GM18517 (cell line): ENCODE measurements at regions not wholly inside any gene's neighbourhood (a gene's known extent, or its start where the extent isn't known, plus 50 kb on each side); places are given as distances from the start of the nearest gene placed in this dataset.
"Not testable (repeated sequence)": the region's sequence is repeated elsewhere in the genome, so short reads cannot be mapped to it uniquely, and the experiment has no call there.

Experiments
- ATAC-seq: cut with Tn5 transposase; IDR thresholded peaks from one replicate; pipeline ENCODE4 v1.9.1; 2021; ENCODE audit warnings: mild to moderate bottlenecking, moderate library complexity; ENCODE audit not compliant: unreplicated experiment

DNA sequence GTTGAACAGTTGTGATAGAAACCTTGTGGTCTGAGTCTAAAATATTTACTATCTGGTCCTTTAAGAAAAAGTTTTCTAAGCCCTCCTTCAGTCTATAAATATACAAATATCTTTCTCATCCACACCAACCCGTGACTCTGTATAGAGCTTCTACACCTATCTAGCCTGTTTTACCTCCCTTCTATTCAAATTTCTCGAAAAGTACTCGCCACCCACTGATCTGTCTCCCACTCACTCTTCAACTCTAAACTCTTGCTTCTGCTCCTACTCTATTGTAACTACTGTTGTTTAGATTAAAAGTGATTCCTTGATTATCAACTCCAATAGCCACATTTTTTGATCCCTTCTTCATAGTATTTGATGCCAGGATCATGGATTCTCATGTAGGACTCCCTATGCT lies 329.4 kb upstream of the MAN1A1 start:
- no peak for ATAC-seq

- ATAC-seq: no peak
These were observed 327.8 kb upstream of the MAN1A1 start for GRCh38 chr6:119677384-119677783.

GRCh38 chr6:119676961-119677360 lies 327.4 kb upstream of the MAN1A1 start:
- ATAC-seq: no peak

GRCh38 chr6:119676230-119676629 lies 326.7 kb upstream of the MAN1A1 start:
- no peak for ATAC-seq

GRCh38 chr6:119673741-119674140 lies 324.2 kb upstream of the MAN1A1 start:
- ATAC-seq: no peak

DNA sequence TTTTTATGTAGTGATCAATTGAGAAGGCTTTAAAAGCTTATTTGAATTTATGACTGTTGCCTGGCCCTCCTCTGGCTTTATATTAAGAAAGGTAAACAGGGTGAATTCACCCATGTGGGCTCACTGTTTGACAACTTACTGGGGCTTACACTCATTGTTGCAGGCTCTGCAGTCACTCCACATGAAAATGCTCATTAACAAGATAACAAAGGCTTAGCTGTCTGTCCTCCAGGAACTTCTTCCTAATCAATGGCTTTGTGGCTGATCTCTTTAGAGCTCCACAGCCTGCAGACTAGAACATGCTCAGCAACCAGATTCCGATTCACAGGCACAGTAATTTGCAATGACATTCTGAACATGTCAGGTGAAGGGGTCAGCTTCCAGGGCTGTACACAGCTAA lies 323.2 kb upstream of the MAN1A1 start:
- no peak for ATAC-seq

DNA sequence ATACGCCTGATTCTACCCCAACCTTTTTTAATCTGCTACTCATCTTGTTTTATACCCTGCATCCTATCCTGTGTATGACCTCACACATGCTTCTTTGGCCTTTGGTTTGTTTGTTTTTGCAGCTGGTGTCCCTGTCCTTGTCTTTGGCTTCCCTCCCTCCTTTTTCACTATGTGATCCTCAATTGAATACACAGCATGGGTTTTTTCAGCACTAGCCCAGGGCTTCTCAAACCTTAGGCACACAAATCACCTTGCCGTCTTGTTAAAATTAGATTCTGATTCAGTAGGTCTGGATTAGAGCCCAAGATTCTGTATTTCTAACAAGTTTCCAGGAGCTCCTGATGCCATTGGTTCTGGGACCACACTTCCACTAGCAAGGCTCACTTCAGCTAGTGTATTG lies 321.5 kb upstream of the MAN1A1 start:
- no peak for ATAC-seq

GRCh38 chr6:119669221-119669620 lies 319.7 kb upstream of the MAN1A1 start:
- ATAC-seq: no peak

- ATAC-seq: not testable (repeated sequence)
These were observed 315.9 kb upstream of the MAN1A1 start for GRCh38 chr6:119665432-119665831.

- no peak for ATAC-seq
These were observed 312.1 kb upstream of the MAN1A1 start for GRCh38 chr6:119661628-119662027.

GRCh38 chr6:119661078-119661477 lies 311.5 kb upstream of the MAN1A1 start:
- ATAC-seq: no peak

DNA sequence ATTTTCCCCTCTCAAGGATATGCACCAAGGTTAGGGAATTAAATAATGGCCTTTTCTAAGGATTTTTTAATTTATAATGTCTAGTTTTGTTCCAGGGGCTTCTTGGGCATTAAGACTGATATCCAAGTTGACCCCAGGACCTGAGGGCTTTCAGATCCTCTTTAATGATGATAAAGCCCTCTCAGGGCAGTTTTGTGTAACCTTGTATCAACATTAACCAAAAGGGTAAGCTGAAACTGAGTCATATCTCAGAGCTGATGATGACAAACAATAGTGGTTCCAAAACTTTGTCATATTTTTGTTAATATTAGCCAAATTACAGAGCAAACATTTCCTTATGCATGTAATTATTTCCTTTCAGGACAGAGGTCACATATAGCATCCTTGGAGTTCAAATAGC lies 309.4 kb upstream of the MAN1A1 start:
- no peak for ATAC-seq

- no peak for ATAC-seq
These were observed 305.6 kb upstream of the MAN1A1 start for GRCh38 chr6:119655124-119655523.

- ATAC-seq: no peak
These were observed 303.8 kb upstream of the MAN1A1 start for GRCh38 chr6:119653329-119653728.

- no peak for ATAC-seq
These were observed 300.0 kb upstream of the MAN1A1 start for GRCh38 chr6:119649531-119649930.

- ATAC-seq: no peak
These were observed 297.7 kb upstream of the MAN1A1 start for GRCh38 chr6:119647309-119647708.

- ATAC-seq: no peak
These were observed 294.3 kb upstream of the MAN1A1 start for GRCh38 chr6:119643876-119644275.

- no peak for ATAC-seq
These were observed 288.2 kb upstream of the MAN1A1 start for GRCh38 chr6:119637768-119638167.

DNA sequence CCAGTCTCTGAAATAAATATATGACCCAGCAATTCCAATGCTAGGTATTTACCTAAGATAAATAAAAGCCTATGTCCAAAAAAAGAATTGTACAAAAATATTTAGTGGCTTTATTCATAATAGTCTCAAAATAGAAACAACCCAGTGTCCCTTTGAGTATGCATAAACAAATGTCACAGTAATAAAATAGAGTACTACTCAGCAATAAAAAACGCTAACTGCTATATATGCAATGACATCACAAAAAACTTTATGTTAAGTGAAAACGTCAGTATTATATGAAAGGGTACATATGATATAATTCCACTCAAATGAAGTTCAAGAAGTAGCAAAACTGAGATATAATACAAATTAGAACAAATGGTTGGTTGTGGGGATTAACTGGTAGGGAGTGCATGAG lies 286.5 kb upstream of the MAN1A1 start:
- ATAC-seq: no peak

GRCh38 chr6:119633461-119633860 lies 283.9 kb upstream of the MAN1A1 start:
- ATAC-seq: no peak

DNA sequence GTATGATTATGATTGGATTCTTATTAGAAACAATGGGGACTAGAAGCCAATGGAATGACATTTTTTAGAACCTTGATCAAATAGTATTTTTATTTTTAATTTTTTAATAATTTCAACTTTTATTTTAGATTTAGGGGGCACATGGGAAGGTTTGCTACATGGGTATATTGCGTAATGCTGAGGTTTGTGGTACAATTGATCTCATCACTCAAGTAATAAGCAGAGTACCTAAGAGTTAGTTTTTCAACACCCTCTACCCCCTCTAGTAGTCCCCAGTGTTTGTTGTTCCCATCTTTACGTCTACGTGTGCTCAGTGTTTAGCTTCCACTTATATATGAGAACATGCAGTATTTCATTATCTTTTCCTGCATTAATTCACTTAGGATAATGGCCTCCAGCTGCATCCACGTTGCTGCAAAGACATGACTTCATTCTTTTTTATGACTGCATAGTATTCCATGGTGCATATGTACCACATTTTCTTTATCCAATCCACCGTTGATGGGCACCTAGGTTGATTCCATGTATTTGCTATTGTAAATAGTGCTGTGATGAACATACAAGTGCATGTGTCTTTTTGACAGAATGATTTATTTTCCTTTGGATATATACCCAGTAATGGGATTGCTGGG lies 281.1 kb upstream of the MAN1A1 start:
- ATAC-seq: no peak

DNA sequence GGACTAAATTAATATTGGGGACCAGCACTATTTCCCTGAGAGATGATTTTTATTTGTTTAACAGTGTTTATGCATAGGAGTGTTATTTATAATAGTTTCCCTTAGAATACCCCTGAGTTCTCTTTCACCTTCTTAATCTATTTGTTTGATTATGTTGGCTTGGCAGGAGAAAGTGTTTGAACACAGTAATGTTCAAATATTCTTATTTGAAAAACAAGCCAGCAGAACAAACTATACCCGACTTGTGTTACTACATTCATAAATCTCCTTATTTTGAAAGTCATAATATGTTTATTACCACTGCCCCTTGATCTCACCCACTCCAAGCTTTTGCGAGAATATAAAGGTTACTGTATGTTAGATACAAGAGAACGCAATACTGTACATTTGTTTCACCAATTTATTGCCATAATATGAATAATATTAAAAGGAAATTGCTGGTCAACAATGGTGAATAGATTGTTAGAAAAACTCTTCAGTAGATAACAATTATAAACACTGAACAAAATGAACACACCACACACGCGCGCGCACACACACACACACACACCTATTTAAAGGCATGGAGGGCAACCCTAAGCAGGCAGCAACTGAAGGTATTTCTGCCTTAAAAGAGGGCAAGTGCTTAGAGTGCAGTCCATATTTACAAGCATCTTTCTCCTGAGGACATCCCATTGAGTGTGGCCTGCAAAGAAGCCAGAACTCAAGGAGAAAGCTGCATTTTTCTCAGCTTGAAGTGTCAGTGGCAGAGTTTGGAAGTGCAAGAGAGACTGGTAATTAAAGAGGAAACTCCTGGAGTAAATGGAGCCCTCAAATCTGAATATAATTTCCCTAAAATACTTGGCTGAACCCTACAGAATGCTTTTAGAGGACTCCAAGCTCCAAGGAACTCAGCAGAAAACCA lies 279.4 kb upstream of the MAN1A1 start:
- no peak for ATAC-seq
